Lower leg skin (tissue), 3 donors: ENCODE measurements at regions not wholly inside any gene's neighbourhood (a gene's known extent, or its start where the extent isn't known, plus 50 kb on each side); places are given as distances from the start of the nearest gene placed in this dataset.

Source experiments
- POLR2A ChIP-seq, 2 donors: fragments of 450-650 bp; IDR thresholded peaks; one replicate each; pipeline ENCODE4 v1.6.1; 2016 to 2017; ENCODE audit warnings: antibody characterized with exemption in 2 of 2, mild to moderate bottlenecking in 1 of 2, moderate library complexity in 1 of 2
- TF ChIP-seq, protein P1 (sequence below), 3 donors: fragments of 450-650 bp; IDR thresholded peaks; one replicate each; pipeline ENCODE4 v1.5.1; 2016; ENCODE audit warnings: antibody characterized with exemption in 3 of 3, mild to moderate bottlenecking in 3 of 3, moderate library complexity in 2 of 3

DNA sequence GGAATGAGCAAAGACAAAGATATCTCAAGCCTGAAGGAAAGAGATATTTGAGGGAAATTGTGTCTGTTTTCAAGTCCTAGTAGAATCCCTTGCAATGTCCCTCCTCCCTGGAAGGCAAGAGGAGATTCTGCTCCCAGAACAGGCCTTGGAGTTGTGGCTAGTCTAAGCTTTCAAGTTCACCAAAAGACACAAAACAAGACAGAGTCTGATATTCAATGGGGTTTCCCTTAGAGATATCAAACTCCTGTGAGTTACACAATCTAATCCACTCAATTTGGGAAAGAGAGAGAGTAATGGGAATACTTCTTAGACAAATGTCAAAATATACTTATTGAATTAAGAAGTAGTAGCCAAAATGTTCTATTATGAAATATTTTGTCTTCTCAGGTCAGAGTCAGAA, 162.8 kb upstream of the ADAMTS5 start:
- TF ChIP-seq, protein P1, sequence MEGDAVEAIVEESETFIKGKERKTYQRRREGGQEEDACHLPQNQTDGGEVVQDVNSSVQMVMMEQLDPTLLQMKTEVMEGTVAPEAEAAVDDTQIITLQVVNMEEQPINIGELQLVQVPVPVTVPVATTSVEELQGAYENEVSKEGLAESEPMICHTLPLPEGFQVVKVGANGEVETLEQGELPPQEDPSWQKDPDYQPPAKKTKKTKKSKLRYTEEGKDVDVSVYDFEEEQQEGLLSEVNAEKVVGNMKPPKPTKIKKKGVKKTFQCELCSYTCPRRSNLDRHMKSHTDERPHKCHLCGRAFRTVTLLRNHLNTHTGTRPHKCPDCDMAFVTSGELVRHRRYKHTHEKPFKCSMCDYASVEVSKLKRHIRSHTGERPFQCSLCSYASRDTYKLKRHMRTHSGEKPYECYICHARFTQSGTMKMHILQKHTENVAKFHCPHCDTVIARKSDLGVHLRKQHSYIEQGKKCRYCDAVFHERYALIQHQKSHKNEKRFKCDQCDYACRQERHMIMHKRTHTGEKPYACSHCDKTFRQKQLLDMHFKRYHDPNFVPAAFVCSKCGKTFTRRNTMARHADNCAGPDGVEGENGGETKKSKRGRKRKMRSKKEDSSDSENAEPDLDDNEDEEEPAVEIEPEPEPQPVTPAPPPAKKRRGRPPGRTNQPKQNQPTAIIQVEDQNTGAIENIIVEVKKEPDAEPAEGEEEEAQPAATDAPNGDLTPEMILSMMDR (IDR thresholded peaks at IDR 0.05) = no peak
- no peak for TF ChIP-seq POLR2A (IDR thresholded peaks at IDR 0.05)
